RWPE1 (cell line): ENCODE measurements at regions not wholly inside any gene's neighbourhood (a gene's known extent, or its start where the extent isn't known, plus 50 kb on each side); places are given as distances from the start of the nearest gene placed in this dataset.

Source experiments
- CTCF ChIA-PET: fragments of 350-600 bp; sonication (Branson Sonifier 250); formaldehyde crosslinking; extraction: SDS; loops from one replicate; lab custom pipeline; 2021; lab: Yijun Ruan, JAX
- POLR2A ChIA-PET: fragments of 400-600 bp; formaldehyde crosslinking; extraction: SDS; loops from one replicate; lab custom pipeline; 2020; ENCODE audit warnings: antibody characterized with exemption; ENCODE audit not compliant: low non-redundant PET; lab: Yijun Ruan, JAX
- DNase-seq: peaks from one replicate; pipeline ENCODE4 v3.0.0; 2012; ENCODE audit warnings: low spot score
- H3K27ac ChIP-seq: fragments of 450-650 bp; 2 replicates; pipeline ENCODE4 v1.5.1; 2017
- CTCF ChIP-seq: fragments of 450-650 bp; conservative IDR thresholded peaks from 2 replicates; pipeline ENCODE4 v1.5.1; 2017; ENCODE audit warnings: low read depth, mild to moderate bottlenecking

GRCh38 chr18:78454221-78454620 is 525.4 kb upstream of the SALL3 start:
- no peak overlapping the region for H3K27ac ChIP-seq
- no peak for DNase-seq
- CTCF ChIA-PET = interaction anchor here (0.5 kb wide), 1 partner anchor 1523 kb away, joined by 4 read pairs; no protein-coding TSS in a partner anchor
- TF ChIP-seq CTCF = no peak
- POLR2A ChIA-PET = no interaction called here

DNA sequence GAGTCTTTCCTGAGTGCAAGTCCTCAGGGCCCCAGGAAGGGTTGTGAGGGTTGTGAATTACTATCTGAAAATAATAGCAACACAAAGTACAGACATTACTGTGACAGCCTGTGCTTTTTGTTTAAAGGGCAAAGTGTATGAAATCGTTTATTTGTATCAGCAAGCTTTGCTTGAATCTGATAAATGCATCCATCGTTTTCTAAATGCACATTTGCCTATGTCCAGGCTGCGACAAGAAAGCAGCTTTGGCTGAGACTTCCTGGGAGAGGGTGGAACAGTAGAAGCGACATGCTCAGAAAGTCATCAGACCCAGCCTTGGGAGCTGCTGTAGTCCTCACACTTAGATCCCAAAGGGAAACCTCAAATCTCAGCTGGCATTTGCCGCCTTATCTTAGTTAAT is 524.2 kb upstream of the SALL3 start:
- TF ChIP-seq CTCF = no peak
- no peak for DNase-seq
- ChIA-PET POLR2A (no interaction called here), CTCF (no interaction called here)
- H3K27ac ChIP-seq = no peak overlapping the region

DNA sequence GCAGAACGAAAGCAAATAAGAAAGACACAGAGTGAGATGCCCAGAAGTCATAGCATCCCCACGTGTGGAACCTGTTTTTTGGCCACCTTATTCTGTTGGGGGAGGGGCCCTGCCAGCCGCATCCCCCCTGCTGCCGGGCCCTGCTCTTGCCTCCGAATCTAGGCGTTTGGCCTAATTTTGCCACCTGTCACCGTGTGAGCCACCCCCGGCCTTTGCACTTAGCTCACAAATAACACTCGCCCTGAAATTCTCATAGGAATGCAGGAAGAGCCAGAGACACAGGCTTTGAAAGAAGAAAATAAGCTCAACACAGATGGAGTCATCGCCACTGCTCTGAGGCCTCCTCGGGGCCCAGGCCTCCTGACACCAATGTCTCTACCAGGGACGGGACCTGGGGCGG is 522.6 kb upstream of the SALL3 start:
- ChIA-PET POLR2A (no interaction called here), CTCF (no interaction called here)
- no peak for DNase-seq
- H3K27ac ChIP-seq = no peak overlapping the region
- no peak for TF ChIP-seq CTCF

GRCh38 chr18:78457731-78458130 is 521.9 kb upstream of the SALL3 start:
- ChIA-PET CTCF (no interaction called here), POLR2A (no interaction called here)
- DNase-seq = no peak
- no peak overlapping the region for H3K27ac ChIP-seq
- TF ChIP-seq CTCF = no peak

- H3K27ac ChIP-seq = no peak overlapping the region
- no peak for DNase-seq
- no peak for TF ChIP-seq CTCF
- POLR2A ChIA-PET = no interaction called here
- CTCF ChIA-PET = no interaction called here
Observed at GRCh38 chr18:78458356-78458755, 521.3 kb upstream of the SALL3 start.

- CTCF ChIA-PET = no interaction called here
- POLR2A ChIA-PET = no interaction called here
Observed at GRCh38 chr18:78459668-78460067, 520.0 kb upstream of the SALL3 start.

More at GRCh38 chr18:78459668-78460067, 520.0 kb upstream of the SALL3 start:
- H3K27ac ChIP-seq = no peak overlapping the region
- no peak for DNase-seq
- no peak for TF ChIP-seq CTCF
